ENCODE measurements at regions not wholly inside any gene's neighbourhood (a gene's known extent, or its start where the extent isn't known, plus 50 kb on each side); places are given as distances from the start of the nearest gene placed in this dataset.

DNA sequence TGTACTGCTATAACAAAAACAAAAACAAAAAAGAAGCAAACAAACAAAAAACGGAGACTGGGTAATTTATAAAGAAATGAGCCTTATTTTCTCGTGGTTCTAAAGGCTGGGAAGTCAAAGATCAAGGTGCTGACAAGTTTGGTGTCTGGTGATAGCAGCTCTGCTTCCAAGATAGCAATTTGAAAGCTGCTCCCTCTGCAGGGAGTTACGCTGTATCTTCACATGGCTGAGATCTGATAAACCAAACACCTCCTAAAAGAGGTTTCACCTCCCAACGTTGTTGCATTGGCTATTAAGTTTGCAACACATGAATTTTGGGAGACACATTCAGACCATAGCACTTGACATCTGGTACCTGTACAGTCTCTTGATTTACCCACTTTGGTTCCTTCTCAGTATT is 854.2 kb downstream of the CENPC start:
- no peak for ATAC-seq
- no peak for TF ChIP-seq CTCF (IDR thresholded peaks at IDR 0.05)
- Histone ChIP-seq H3K27me3 (no peaks in the 10 kb centered on the region), H3K36me3 (no peaks in the 10 kb centered on the region), H3K4me3 (no peak overlapping the region), H3K27ac (no peak overlapping the region), H3K9me3 (no peaks in the 10 kb centered on the region), H3K4me1 (no peaks in the 10 kb centered on the region)
- DNase-seq = no peak
- intact Hi-C loops (cut with DNase I) = no loop called here
- WGBS, 2 donors = 33 to 38% methylated on average over 4 of the region's 4 CpGs

DNA sequence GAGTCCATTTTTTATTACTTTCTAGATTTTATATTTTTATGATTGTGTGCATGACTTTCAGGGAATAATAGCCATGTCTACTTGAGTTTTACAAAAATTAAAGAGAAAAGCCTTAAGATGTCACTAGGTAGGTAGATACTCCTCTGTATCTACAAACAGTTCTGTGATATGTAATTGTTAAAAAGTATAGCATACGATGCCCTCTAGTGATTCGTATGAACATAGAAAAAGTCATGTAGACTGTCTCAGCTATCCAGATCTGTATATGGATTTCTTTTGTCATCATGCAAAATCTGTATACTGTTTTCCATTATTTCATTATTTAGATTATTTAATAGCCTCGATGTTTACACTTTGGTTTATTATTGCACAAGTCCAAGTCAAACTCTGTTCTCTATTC is 856.6 kb downstream of the CENPC start:
- intact Hi-C loops (cut with DNase I) = no loop called here
- no peak for ATAC-seq
- WGBS, 2 donors = 28 to 35% methylated on average over 3 of the region's 3 CpGs
- Histone ChIP-seq H3K4me1 (no peaks in the 10 kb centered on the region), H3K27me3 (no peaks in the 10 kb centered on the region), H3K9me3 (no peaks in the 10 kb centered on the region), H3K4me3 (no peak overlapping the region), H3K36me3 (no peaks in the 10 kb centered on the region), H3K27ac (no peak overlapping the region)
- TF ChIP-seq CTCF (IDR thresholded peaks at IDR 0.05) = peak in 2 of 9 donors; percentile 14 to 28
- DNase-seq = no peak

DNA sequence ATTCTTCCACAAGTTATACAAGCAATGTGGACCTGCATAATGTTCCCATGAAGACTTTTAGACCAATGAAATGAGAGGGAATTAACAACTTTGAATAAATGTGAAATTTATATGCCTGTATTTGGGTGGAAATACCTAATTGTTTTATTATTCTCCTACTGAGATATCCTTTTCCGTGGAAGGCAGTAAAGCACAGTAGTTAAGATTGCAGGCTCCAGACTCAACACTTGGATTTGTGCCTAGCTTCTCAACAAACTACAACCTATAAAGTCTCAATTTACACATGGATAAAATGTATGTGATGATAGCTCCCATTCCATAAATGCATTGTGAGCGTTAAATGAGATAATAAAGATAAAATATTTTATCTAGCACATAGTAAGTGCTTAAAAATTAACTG is 857.8 kb downstream of the CENPC start:
- Histone ChIP-seq H3K9me3 (no peaks in the 10 kb centered on the region), H3K4me1 (no peaks in the 10 kb centered on the region), H3K4me3 (no peak overlapping the region), H3K36me3 (no peaks in the 10 kb centered on the region), H3K27me3 (no peaks in the 10 kb centered on the region), H3K27ac (no peak overlapping the region)
- WGBS, 2 donors = 50 to 53% methylated on average over 2 of the region's 2 CpGs
- DNase-seq (no peak), ATAC-seq (no peak)
- intact Hi-C loops (cut with DNase I) = no loop called here
- TF ChIP-seq CTCF (IDR thresholded peaks at IDR 0.05) = no peak

DNA sequence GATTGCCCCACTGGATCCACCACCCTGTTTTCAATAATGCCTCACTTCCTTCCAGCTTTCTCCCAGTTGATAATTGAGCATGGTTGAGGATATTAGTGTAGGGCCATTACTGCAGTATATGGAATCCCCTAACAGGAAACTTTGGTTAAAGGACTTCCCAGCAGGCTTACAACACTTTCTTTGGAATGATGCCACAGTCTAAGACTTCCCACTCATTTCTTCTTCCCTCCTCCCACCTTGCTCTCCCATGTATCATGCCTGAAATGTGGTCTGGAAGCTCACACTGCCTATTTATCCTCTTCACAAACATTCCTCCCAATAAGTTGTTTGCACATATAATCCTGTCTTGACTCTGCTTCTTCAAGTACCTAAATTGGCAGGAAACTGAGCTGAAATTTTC is 863.3 kb downstream of the CENPC start:
- no peaks in the 10 kb centered on the region for H3K27me3 ChIP-seq
- H3K27ac ChIP-seq = no peak overlapping the region
- DNase-seq (no peak), ATAC-seq (no peak)
- TF ChIP-seq CTCF (IDR thresholded peaks at IDR 0.05) = no peak
- peaks cover 0 to 19% (median 0%) of the 10 kb centered on the region in 11 donors for H3K9me3 ChIP-seq
- H3K36me3 ChIP-seq = no peaks in the 10 kb centered on the region
- no peak overlapping the region for H3K4me3 ChIP-seq
- intact Hi-C loops (cut with DNase I) = no loop called here
- H3K4me1 ChIP-seq = no peaks in the 10 kb centered on the region

DNA sequence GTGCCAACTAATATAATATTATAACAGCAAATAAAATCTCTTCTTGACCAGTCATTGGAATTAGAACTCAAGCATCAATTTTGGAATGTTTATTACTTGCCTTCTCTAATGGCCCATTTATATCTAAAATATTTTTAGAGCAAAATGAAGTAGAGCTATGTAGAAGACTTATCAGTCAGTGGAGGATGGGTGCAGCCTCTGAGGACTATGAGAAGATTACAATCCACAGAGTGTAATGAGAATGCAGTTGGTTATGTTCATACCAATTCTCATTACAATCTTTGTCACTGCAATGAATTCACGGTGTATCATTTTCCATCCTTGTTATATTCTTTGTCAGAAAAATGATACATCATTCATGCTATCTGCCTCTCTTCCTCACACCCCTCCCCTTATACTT is 878.1 kb downstream of the CENPC start:
- TF ChIP-seq CTCF (IDR thresholded peaks at IDR 0.05) = no peak
- ATAC-seq (no peak), DNase-seq (no peak)
- H3K9me3 ChIP-seq = no peaks in the 10 kb centered on the region
- no peaks in the 10 kb centered on the region for H3K27me3 ChIP-seq
- H3K4me3 ChIP-seq = no peak overlapping the region
- no peaks in the 10 kb centered on the region for H3K4me1 ChIP-seq
- H3K27ac ChIP-seq = no peak overlapping the region
- no peaks in the 10 kb centered on the region for H3K36me3 ChIP-seq
- intact Hi-C loops (cut with DNase I) = no loop called here
- WGBS, 2 donors = 90 to 92% methylated on average over 1 of the region's 1 CpG

Measured in heart right ventricle (tissue), 16 donors.